Naive thymus-derived CD8-positive, alpha-beta T cell (primary cell): ENCODE measurements at regions not wholly inside any gene's neighbourhood (a gene's known extent, or its start where the extent isn't known, plus 50 kb on each side); places are given as distances from the start of the nearest gene placed in this dataset.

Source experiments
- ATAC-seq, 2 donors: fragments of 150-1000 bp; cut with Tn5 transposase in 1 of 2; sonication (Bioruptor Pico), chemical (Tn5 transposase) in 1 of 2; 1 replicate in 1 of 2; 2 replicates in 1 of 2; pipeline ENCODE4 v1.10.0; 2021; ENCODE audit warnings: mild to moderate bottlenecking in 2 of 2, moderate library complexity in 2 of 2
- POLR2A ChIA-PET: fragments of 350-600 bp; sonication (Branson Sonifier 250); formaldehyde crosslinking; loops from one replicate; lab custom pipeline; 2021; ENCODE audit warnings: antibody characterized with exemption; lab: Charles Lee
- DNase-seq, 10 donors: peaks; one replicate each; pipeline versions ENCODE4 v3.0.0 to v3.0.0-alpha.2; 2020 to 2022
- H3K27ac Mint-ChIP-seq, 10 donors: one replicate each; pipeline ENCODE4 v1.8.0; 2020 to 2022; ENCODE audit warnings: mild to moderate bottlenecking in 10 of 10, mixed read lengths in 10 of 10, moderate library complexity in 4 of 10, inconsistent platforms in 1 of 10
- H3K27me3 Mint-ChIP-seq, 5 donors: one replicate each; pipeline ENCODE4 v1.8.0; 2021 to 2022; ENCODE audit warnings: mixed read lengths in 5 of 5
- H3K36me3 Mint-ChIP-seq, 3 donors: one replicate each; pipeline ENCODE4 v1.8.0; 2020 to 2022; ENCODE audit warnings: mixed read lengths in 3 of 3, mild to moderate bottlenecking in 2 of 3, inconsistent platforms in 1 of 3
- H3K4me1 Mint-ChIP-seq, 4 donors: one replicate each; pipeline ENCODE4 v1.8.0; 2021 to 2022; ENCODE audit warnings: mixed read lengths in 4 of 4
- H3K4me3 Mint-ChIP-seq, 10 donors: one replicate each; pipeline ENCODE4 v1.8.0; 2020 to 2022; ENCODE audit warnings: mild to moderate bottlenecking in 10 of 10, mixed read lengths in 10 of 10, moderate library complexity in 6 of 10, inconsistent platforms in 1 of 10
- H3K9me3 Mint-ChIP-seq, 9 donors: one replicate each; pipeline ENCODE4 v1.8.0; 2020 to 2022; ENCODE audit warnings: mixed read lengths in 9 of 9, mild to moderate bottlenecking in 3 of 9, inconsistent platforms in 1 of 9, moderate library complexity in 1 of 9

DNA sequence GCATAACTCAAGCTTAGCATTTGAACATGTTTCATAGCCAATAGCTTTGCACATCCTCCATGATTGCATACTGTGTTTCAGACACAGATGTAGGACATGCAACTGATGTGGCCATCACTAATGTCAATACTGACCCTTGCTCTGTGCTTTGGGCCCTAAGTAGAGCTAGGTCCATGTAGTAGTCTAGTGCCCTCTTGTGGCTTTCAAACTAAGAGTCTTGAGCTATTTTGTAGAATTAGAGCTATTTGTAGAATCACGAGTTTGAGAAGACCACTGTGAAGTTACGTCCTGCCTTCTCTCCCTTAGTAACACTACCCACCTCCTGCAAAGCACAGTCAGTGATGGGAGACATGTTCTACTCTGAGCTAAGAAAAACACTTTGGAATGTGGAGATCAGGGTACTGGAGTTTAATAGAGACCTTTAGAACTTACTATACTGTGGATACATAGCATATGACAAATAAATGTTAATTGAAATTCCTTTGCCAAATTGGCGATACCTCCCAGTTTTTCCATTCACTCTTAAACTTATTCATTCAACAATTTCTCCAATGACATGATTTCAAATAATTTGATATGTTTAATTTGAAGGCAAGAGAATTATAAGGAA is 306.5 kb upstream of the TNP1 start:
- Mint-ChIP-seq H3K27ac (no peak overlapping the region), H3K36me3 (peaks cover 0 to 5% (median 0%) of the 10 kb centered on the region in 3 donors), H3K4me1 (peaks cover 7 to 16% (median 16%) of the 10 kb centered on the region in 4 donors), H3K4me3 (no peak overlapping the region), H3K27me3 (peaks cover 4 to 8% (median 5%) of the 10 kb centered on the region in 5 donors), H3K9me3 (peaks cover 0 to 11% (median 0%) of the 10 kb centered on the region in 9 donors)
- ATAC-seq (no peak), DNase-seq (no peak)
- POLR2A ChIA-PET: no interaction called here

DNA sequence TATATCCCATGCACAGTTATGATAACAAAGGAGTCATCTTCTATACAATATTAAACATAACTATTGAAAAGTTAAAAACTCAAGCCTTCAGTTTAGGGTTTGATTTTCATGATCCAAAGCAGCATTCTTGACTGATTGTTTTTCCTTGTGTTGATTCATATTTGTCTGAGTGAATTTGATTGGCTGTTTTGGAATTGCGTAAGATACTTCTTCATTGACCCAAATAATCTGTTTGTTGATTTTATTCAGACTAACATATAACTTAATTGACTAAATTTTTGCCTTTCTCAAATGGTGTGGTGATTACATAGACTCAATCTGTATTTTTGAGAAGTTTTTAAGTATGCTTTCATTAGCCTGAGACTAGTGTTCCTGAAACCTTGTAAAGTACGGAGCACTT is 305.7 kb upstream of the TNP1 start:
- H3K4me1 Mint-ChIP-seq: peaks cover 10 to 21% (median 19%) of the 10 kb centered on the region in 4 donors
- H3K4me3 Mint-ChIP-seq: no peak overlapping the region
- POLR2A ChIA-PET: no interaction called here
- H3K27ac Mint-ChIP-seq: no peak overlapping the region
- DNase-seq (no peak), ATAC-seq (no peak)
- H3K36me3 Mint-ChIP-seq: peaks cover 0 to under 1% (median 0%) of the 10 kb centered on the region in 3 donors
- peaks cover 0 to 11% (median 0%) of the 10 kb centered on the region in 9 donors for H3K9me3 Mint-ChIP-seq
- peaks cover 0 to 14% (median 8%) of the 10 kb centered on the region in 5 donors for H3K27me3 Mint-ChIP-seq

DNA sequence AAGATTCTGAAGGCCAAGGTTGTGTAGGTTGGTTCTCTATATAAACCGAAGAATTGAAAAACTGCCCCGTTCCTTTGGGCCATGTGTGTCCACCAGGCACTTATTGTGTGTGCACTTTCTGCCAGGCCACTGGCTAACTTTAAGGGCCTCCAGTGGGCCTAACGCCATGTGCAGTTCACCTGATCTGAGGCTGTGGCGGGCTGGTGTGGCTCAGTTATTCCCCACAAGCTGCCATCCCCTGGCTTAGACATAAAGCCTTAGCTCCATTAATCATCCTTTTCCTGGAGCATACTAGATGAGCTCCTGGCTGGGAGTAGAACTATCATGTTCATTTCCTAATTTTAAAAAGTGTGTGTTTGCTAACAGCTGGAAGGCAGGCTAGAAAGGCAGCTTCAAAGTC is 304.1 kb upstream of the TNP1 start:
- DNase-seq: no peak
- POLR2A ChIA-PET: no interaction called here
- no peak for ATAC-seq
- peaks cover 0 to 11% (median 0%) of the 10 kb centered on the region in 9 donors for H3K9me3 Mint-ChIP-seq
- H3K36me3 Mint-ChIP-seq: no peaks in the 10 kb centered on the region
- H3K27me3 Mint-ChIP-seq: peaks cover 0 to 14% (median 8%) of the 10 kb centered on the region in 5 donors
- peaks cover 10 to 21% (median 19%) of the 10 kb centered on the region in 4 donors for H3K4me1 Mint-ChIP-seq
- H3K4me3 Mint-ChIP-seq: no peak overlapping the region
- no peak overlapping the region for H3K27ac Mint-ChIP-seq

DNA sequence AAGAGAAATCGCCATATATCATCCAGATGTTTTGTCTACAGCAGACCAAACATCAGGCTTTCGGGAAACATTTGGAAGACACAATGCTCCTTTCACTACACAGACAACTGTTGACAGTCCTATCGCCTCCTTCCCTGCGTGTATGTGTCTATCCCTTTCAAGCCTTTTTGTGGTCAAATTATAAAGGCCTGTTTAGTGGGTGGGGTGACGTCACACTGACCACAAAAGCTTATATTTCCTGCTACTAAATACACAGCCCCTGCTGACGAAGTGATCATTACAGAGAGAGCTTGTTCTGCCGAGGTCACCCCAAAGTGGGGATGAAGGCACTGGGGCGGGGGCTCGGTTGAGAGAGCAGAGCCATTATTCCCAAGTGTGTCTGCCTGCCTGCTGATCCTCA is 302.7 kb upstream of the TNP1 start:
- H3K36me3 Mint-ChIP-seq: no peaks in the 10 kb centered on the region
- peaks cover 10 to 21% (median 19%) of the 10 kb centered on the region in 4 donors for H3K4me1 Mint-ChIP-seq
- peak; percentile 25 to 81 for ATAC-seq
- H3K4me3 Mint-ChIP-seq: peak overlapping the region in 1 of 10 donors; percentile 16
- POLR2A ChIA-PET: no interaction called here
- peak in 6 of 10 donors; percentile 1 to 57 (median 20) for DNase-seq
- H3K27me3 Mint-ChIP-seq: peaks cover 2 to 25% (median 16%) of the 10 kb centered on the region in 5 donors
- H3K9me3 Mint-ChIP-seq: peaks cover 0 to 11% (median 0%) of the 10 kb centered on the region in 9 donors
- peak overlapping the region in 3 of 10 donors; percentile 49 to 81 (median 50) for H3K27ac Mint-ChIP-seq

DNA sequence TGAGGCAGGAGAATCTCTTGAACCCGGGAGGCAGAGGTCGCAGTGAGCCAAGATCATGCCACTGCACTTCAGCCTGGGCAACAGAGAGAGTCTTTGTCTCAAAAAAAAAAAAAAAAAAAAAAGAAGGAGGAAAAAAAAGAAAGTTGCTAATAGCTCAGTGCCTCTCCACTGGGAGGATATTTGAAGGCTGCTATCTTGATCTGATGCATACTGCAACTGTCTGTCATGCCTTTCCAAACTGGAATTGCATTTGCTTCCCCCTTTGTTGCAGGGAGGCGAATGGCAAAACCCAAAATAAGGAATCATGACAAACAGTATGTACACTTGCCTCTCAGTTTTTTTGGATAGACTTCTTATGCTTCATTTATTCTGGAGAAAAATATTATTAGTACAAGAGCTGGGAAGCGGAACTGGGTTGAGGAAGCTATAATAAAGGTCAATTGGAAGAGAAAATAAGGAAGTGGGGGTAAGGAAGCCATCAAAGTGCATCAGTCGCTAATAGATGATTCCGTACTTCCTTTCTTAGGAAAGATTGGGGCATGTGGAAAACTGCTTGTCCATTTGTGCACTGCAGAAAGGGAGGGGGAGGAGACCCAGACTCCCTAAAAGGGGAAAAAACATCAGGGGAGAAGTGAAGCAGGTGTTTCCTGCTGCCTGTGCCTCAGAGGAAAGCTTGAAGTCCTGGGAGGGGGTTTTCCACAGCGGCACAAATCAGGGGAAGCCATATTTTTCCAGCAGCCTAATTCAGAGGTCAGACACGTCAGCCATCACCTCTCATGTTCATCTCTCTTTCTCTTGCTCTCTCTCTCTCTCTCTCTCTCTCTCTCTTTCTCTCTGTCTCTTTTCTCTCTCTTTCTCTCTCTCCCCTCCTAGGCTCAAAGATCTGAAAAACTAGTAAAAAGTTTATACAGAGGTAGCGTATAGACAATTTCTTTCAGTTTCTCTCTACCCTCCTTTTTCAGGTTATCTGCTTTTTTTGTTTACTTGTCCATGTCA is 301.4 kb upstream of the TNP1 start:
- POLR2A ChIA-PET: interaction anchor here (0.7 kb wide), 1 partner anchor 63 kb away, joined by 3 read pairs; no protein-coding TSS in a partner anchor
- no peaks in the 10 kb centered on the region for H3K36me3 Mint-ChIP-seq
- H3K9me3 Mint-ChIP-seq: peaks cover 0 to 11% (median 0%) of the 10 kb centered on the region in 9 donors
- H3K4me1 Mint-ChIP-seq: peaks cover 10 to 21% (median 19%) of the 10 kb centered on the region in 4 donors
- H3K4me3 Mint-ChIP-seq: peak overlapping the region in 5 of 10 donors; percentile 12 to 29 (median 19)
- DNase-seq (no peak), ATAC-seq (no peak)
- H3K27me3 Mint-ChIP-seq: peaks cover 2 to 26% (median 16%) of the 10 kb centered on the region in 5 donors
- peak overlapping the region in 4 of 10 donors; percentile 49 to 81 (median 71) for H3K27ac Mint-ChIP-seq

DNA sequence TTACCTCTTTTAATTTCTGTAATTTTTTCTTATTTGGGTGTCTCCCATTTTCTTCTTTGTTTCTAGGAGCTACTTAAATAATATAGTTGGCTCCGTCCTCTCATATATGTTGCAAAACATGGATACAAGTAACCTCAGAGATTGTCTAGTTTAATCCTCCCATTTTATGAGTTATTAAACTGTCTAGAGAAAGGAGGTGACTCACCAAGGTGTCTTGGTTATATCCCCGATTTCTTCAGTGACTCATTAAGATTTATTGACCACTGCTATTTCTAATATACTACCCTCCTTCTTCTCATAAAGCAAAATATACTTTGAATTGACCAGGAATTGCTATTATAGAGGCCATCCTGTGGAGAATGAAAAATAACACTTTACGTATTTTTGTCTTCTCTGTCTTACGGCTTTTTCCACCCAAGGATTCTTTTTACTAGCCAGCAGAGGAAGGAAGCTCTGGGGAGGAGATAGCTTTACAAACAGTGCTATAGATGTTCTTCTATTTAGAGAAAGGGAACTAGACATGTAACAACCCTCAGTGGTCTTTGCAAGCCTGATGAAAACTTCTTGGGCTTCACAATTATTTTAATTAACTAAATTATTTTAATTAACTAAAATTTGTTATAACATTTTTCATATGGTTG is 300.4 kb upstream of the TNP1 start:
- Mint-ChIP-seq H3K27ac (peak overlapping the region in 1 of 10 donors; percentile 51), H3K36me3 (no peaks in the 10 kb centered on the region), H3K4me1 (peaks cover 10 to 21% (median 19%) of the 10 kb centered on the region in 4 donors), H3K9me3 (peaks cover 0 to 11% (median 0%) of the 10 kb centered on the region in 9 donors), H3K4me3 (no peak overlapping the region), H3K27me3 (peaks cover 2 to 26% (median 16%) of the 10 kb centered on the region in 5 donors)
- POLR2A ChIA-PET: no interaction called here
- no peak for ATAC-seq
- DNase-seq: no peak

DNA sequence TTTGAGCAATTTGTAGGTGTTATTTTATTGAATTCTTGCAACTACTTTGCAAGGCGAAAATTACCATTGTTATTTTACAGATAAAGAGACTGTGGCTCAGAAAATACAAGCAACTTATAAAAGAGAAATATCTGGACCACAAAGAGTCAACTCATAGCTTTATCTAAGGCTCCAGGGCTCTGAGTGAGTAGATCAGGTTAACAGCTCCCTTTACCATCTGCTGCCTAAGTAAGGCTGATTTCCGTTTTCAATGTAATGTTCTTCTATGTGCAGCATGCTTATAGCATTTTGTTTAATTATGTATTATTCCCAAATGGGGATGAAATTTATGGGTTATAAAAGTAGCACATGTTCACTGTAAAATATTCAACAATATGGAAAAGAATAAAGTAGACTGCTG is 299.1 kb upstream of the TNP1 start:
- peaks cover 2 to 26% (median 16%) of the 10 kb centered on the region in 5 donors for H3K27me3 Mint-ChIP-seq
- POLR2A ChIA-PET: no interaction called here
- peaks cover 0 to under 1% (median 0%) of the 10 kb centered on the region in 9 donors for H3K9me3 Mint-ChIP-seq
- ATAC-seq (no peak), DNase-seq (no peak)
- peaks cover 10 to 21% (median 19%) of the 10 kb centered on the region in 4 donors for H3K4me1 Mint-ChIP-seq
- no peaks in the 10 kb centered on the region for H3K36me3 Mint-ChIP-seq
- H3K27ac Mint-ChIP-seq: no peak overlapping the region
- no peak overlapping the region for H3K4me3 Mint-ChIP-seq

DNA sequence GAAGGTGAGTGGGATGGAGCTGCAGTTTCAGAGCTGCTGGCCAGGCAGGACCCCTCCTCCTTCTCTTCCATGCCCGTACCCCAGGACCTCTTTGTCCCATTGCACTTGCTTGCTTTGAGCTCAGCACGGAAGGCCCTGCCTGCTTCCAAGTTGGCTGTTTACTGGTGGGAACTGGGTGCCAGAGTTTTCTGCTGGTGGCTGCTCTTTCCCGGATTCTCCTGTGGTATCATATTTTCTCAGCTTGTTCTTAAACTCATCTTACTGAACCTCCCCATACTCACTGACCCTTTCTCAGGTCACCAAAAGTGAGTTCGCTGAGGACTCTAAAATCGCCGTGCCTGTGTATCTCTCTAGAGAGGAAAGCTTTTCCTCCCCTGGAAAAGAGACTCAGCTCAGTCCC is 297.7 kb upstream of the TNP1 start:
- H3K27ac Mint-ChIP-seq: no peak overlapping the region
- H3K4me1 Mint-ChIP-seq: peaks cover 9 to 17% (median 14%) of the 10 kb centered on the region in 4 donors
- POLR2A ChIA-PET: no interaction called here
- ATAC-seq (no peak), DNase-seq (no peak)
- peaks cover 2 to 26% (median 16%) of the 10 kb centered on the region in 5 donors for H3K27me3 Mint-ChIP-seq
- H3K4me3 Mint-ChIP-seq: no peak overlapping the region
- no peaks in the 10 kb centered on the region for H3K9me3 Mint-ChIP-seq
- H3K36me3 Mint-ChIP-seq: no peaks in the 10 kb centered on the region

DNA sequence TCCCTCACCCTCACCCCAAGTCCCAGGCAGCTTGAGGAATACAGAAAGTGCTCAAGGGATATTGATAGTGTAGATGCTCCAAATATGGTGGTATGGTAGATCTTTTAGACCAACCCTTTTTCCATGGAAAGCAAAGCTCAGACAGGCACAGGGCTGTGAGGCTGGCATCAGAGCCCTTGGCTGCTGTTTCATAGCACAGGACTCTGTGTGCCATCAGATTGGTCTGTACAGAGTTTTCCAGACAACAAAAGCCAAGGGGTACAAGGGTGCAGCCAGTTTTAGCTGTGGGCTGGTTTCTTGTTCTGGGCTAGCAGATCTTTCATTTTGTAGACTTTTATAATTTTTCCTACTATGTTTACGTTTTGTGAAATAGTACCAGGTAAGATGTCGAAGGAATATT is 296.9 kb upstream of the TNP1 start:
- peaks cover 2 to 23% (median 16%) of the 10 kb centered on the region in 5 donors for H3K27me3 Mint-ChIP-seq
- POLR2A ChIA-PET: no interaction called here
- no peak overlapping the region for H3K4me3 Mint-ChIP-seq
- ATAC-seq: no peak
- no peak for DNase-seq
- no peaks in the 10 kb centered on the region for H3K9me3 Mint-ChIP-seq
- H3K4me1 Mint-ChIP-seq: peaks cover 3 to 9% (median 8%) of the 10 kb centered on the region in 4 donors
- no peak overlapping the region for H3K27ac Mint-ChIP-seq
- no peaks in the 10 kb centered on the region for H3K36me3 Mint-ChIP-seq

DNA sequence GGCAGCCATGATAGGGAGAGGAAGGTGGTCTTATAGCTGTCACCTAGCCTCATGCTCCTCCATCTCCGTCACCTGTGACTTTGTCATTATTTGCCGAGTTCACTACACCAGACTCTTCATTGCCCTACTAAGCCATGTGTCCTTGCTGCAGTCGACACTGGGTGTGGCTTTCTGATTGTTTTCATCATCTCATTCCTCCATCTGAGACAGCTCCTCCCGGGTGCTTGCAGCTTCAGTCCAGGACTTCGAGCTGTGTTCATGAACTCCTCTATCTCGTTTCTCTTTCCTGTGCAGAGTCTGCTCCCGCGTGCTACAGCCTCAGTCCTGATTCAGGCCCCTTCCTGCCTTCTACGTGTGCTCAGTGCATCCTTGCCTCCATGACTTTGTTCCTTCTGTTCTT is 295.1 kb upstream of the TNP1 start:
- Mint-ChIP-seq H3K4me1 (no peaks in the 10 kb centered on the region), H3K36me3 (no peaks in the 10 kb centered on the region), H3K27ac (no peak overlapping the region), H3K27me3 (peaks cover 0 to 12% (median 11%) of the 10 kb centered on the region in 5 donors), H3K4me3 (no peak overlapping the region), H3K9me3 (no peaks in the 10 kb centered on the region)
- POLR2A ChIA-PET: no interaction called here
- ATAC-seq: no peak
- no peak for DNase-seq

DNA sequence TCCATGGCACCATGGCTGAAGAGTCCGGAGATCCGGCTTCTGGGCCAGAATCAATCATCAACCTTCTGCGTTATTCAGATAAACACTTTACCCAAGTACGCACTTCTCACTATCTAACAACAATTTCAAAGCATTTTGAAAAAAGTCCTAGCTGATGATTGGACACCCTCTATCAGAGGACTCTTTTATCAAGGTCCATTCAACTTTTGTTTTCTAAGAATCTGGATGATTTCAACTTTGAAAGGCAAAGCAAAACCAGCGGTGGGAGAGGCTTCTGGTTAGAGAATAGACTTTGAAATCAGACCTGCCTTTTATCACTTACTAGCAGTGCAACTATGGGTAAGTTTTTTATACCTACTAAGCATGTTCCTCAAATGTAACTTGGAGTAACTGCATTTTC is 293.6 kb upstream of the TNP1 start:
- H3K9me3 Mint-ChIP-seq: no peaks in the 10 kb centered on the region
- no peaks in the 10 kb centered on the region for H3K4me1 Mint-ChIP-seq
- no peaks in the 10 kb centered on the region for H3K36me3 Mint-ChIP-seq
- no peak for DNase-seq
- H3K4me3 Mint-ChIP-seq: no peak overlapping the region
- POLR2A ChIA-PET: no interaction called here
- no peak for ATAC-seq
- H3K27ac Mint-ChIP-seq: no peak overlapping the region
- peaks cover 2 to 16% (median 11%) of the 10 kb centered on the region in 5 donors for H3K27me3 Mint-ChIP-seq

DNA sequence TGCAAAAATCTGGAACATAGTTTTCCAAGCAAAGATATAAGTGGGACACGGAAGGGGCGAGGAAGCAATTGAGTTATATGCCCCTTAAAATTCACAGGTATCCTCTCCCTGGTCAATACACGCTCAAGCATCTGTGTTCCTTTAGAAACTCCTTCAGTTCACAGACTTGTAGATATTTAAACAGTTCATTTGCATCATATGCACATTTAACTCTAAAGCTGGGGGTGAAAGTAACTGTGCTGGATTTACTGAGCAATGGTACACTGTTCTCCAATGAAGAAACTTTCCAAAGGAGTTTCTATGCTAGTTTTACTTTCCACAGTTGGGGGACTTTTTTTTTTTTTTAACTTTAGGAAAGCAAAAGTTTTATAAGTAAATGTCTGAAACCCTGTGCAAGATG is 293.0 kb upstream of the TNP1 start:
- H3K36me3 Mint-ChIP-seq: no peaks in the 10 kb centered on the region
- DNase-seq: no peak
- POLR2A ChIA-PET: no interaction called here
- H3K4me1 Mint-ChIP-seq: no peaks in the 10 kb centered on the region
- no peak overlapping the region for H3K27ac Mint-ChIP-seq
- H3K4me3 Mint-ChIP-seq: no peak overlapping the region
- peaks cover under 1 to 16% (median 6%) of the 10 kb centered on the region in 5 donors for H3K27me3 Mint-ChIP-seq
- ATAC-seq: no peak
- H3K9me3 Mint-ChIP-seq: peaks cover 0 to 2% (median 0%) of the 10 kb centered on the region in 9 donors
